Caki2 (cell line): ENCODE measurements at regions not wholly inside any gene's neighbourhood (a gene's known extent, or its start where the extent isn't known, plus 50 kb on each side); places are given as distances from the start of the nearest gene placed in this dataset.
A peak's percentile ranks its signal among the peaks of the same experiment; 100 is the strongest.

ENCODE experiments used
- DNase-seq: peaks from one replicate; pipeline ENCODE4 v3.0.0-alpha.2; 2015; ENCODE audit warnings: low read depth
- in situ Hi-C: cut with HindIII; loops from 2 replicates; pipeline ENCODE4 v1.10.0; 2016; ENCODE audit warnings: low sequenced_read_pairs, low pct_unique_long_range_greater_than_20kb, mixed read lengths

DNA sequence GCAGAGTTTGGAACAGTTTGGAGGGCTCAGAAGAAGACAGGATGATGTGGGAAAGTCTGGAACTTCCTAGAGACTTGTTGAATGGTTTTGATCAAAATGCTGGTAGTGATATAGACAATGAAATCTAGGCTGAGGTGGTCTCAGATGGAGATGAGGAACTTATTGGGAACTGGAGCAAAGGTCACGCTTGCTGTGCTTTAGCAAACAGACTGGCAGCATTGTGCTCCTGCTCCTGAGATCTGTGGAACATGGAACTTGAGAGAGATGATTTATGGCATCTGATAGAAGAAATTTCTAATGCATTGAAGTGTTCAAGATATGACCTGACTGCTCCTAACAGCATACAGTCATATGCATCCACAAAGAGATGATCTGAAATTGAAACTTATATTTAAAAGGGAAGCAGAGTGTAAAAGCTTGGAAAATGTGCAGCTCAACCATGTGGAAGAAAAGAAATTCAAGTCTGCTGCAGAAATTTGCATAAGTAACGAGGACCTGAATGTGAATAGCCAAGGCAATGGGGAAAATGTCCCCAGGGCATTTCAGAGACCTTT is 186.9 kb upstream of the PHYHIPL start:
- in situ Hi-C loops = no loop called here
- no peak for DNase-seq

- no peak for DNase-seq
- in situ Hi-C loops = no loop called here
Observed at GRCh38 chr10:58990693-58991092, 185.8 kb upstream of the PHYHIPL start.

DNA sequence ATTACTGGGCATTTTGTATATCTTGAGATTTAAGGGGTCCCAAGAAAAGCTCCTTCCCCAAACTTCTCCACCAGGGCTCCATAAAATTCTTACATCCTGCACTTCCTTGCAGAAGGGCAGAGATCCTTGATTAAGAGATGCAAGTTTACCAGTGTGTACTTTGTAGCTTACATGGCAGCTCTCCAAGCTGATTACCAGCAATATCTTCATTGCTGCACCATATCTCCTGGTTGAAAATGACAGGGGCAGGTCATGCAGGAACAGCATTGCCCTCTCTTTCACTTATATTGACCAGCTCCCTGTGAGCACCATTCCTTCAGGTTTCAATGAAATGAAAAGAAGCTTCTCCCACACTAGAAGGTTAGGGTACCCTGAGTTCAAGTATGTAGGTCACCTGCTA is 184.6 kb upstream of the PHYHIPL start:
- in situ Hi-C loops = no loop called here
- DNase-seq = no peak

GRCh38 chr10:58992830-58993460 is 183.5 kb upstream of the PHYHIPL start:
- in situ Hi-C loops = no loop called here
- DNase-seq = no peak

- in situ Hi-C loops = no loop called here
- DNase-seq = no peak
Observed at GRCh38 chr10:58993480-58994221, 182.8 kb upstream of the PHYHIPL start.

- peak; percentile 18 for DNase-seq
- in situ Hi-C loops = no loop called here
Observed at GRCh38 chr10:58994226-58995057, 182.0 kb upstream of the PHYHIPL start.

GRCh38 chr10:58995058-58995596 is 181.3 kb upstream of the PHYHIPL start:
- no peak for DNase-seq
- in situ Hi-C loops = no loop called here

DNA sequence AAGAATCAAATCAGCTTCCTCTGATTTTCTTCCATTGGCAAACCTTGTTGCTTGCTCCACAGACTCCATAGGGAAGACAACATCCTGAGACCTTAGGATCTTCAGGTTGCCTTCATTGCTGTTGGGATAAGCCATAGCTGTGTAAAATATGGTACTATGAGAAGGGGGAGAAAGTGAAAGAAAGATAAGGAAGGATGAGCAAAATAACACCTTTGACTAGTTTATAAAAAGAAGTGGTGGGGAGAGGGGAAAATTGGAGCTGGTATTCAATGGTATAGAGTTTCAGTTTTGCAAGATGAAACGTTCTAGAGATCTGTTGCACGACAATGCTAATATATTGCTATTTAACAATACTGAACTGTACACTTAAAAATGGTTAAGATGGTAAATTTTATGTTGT is 180.4 kb upstream of the PHYHIPL start:
- in situ Hi-C loops = no loop called here
- DNase-seq = no peak

DNA sequence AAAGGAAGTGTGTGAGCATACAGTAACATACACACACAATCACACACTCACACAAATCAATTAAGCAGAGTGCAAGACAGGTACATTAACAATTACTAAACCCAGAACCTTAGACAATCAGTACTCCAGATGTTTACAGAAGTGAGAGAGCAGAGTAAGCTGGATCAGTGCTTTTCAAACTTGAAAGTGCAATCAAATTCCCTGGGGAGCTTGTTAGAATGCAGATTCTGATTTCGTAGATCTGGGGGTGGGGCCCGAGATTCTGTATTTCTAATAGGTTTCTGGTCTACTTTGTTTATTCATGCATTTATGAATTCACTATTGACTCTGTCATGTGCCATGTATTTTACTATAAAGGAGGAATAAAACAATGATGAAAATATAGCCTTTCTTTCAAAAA is 179.6 kb upstream of the PHYHIPL start:
- in situ Hi-C loops = no loop called here
- no peak for DNase-seq

DNA sequence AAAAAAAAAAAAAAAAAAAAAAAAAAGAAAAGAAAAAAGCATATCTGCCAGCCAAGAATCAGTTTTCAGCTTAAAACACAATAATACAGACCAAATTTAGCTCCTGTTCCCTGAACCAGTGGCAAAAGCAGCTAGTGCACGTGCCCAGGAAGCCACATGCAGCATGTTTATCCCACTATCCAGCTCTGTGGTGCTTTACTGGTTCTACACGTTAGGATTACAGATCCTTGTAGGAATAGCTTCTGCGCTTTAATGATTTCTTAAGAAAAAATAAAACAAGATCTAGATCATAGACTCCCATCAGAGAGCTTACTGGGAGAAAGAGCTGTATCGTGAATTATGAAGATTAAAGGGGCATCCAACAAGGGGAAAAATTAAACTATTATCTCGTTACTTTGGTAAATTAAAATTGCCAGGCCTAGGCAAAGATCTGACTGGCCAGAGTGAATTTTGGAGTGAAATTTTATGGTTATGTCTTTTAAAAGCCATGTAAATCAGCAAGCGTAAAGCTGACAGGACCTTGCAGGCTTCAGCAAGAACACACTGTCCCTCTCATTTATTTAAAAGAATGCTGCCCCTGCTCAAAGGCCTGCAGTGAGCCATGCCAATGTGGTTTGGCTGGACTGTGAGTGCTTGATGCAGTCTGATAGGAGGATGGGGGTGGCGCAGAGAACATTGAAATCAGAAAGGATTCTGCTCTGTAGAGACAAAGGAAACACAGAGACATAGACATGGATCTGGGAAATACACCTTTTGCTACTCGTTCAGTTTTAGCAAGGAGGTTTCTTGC is 177.3 kb upstream of the PHYHIPL start:
- DNase-seq = no peak
- in situ Hi-C loops = no loop called here

DNA sequence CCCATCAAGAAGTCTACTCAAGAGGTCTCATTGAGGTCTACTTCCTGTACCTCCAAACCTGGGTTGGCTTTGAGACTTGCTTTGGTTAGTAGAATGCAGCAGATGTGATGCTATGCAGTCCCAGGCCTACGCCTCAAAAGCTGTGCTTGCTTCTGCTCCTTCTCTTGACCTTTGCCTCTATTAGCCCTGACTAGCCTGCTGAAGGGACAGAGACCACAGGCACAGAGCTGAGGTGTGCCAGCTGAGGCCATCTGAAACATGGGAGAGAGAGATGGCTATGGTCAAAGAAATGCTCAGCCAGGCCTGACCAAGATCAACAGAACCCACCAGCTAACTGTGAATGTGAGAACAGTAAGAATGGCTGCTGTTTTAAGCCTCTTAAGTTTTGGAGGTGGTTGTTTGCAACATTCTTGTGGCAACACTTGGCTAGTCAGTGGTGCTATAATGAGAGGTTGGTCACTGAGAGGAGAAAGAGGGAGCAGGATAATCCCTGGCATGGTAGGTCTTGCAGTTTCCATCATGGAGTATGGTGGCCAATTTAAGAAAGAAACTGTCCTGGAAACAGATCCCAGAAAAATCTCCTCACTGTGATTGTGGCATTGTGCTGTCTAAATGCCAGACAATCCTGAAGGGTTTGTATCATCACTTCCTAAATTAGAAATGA is 176.1 kb upstream of the PHYHIPL start:
- in situ Hi-C loops = no loop called here
- DNase-seq = no peak

DNA sequence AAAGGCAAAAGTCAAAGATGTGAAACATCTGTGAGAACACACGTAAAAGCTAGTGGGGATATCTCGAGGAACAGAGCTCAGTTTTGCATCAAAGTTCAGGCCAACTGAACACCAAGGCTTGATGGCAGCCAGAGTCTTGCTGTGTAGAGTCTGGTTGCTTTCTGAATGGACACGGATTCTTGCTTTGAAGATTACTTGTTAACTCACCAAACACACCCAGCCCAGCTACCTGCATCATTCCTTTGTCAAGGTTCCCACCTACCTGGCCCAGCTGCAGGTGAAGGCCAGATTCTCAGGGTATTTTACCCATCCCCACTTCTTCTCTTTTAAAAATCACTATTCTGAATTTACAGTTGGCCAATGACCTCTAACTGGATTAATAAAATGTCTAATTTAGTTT is 174.4 kb upstream of the PHYHIPL start:
- DNase-seq = no peak
- in situ Hi-C loops = no loop called here

DNA sequence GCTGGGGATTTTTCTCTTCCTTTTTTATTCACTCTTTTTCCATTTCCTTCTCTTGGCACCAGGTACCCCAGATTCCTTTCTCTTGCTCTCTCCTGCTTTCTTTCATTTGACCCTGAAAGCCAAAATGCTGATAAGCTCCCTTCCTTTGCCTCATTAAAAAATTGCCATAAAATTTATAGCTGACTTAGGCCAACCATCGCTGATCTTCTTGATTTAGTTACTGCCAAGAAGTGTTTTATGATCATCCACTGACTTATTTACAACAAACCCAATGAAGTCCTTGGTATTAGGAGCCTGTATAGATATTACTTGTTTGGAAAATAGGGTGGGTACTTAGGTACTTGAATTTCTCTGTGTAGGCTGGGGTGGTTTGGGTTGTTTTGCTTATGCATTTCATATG is 173.2 kb upstream of the PHYHIPL start:
- in situ Hi-C loops = no loop called here
- no peak for DNase-seq

DNA sequence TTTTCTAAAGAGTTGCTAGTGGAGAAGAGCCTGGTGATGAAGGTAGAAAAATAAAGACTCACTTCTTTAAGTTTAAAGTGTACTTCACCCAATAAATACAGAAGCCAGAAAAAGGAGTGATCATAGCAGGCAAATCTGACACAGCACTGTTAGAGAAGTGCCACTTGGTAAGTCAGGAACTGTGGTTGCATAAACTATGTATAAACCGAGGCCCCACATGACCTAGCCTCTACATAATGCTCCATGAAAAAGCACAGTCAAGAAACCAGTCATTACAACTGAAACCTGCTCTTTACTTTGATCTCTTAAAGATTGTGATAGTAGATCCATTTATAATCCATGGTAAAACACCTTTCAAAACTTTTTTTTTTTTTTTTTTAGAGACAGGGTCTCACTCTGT is 172.1 kb upstream of the PHYHIPL start:
- DNase-seq = no peak
- in situ Hi-C loops = no loop called here

DNA sequence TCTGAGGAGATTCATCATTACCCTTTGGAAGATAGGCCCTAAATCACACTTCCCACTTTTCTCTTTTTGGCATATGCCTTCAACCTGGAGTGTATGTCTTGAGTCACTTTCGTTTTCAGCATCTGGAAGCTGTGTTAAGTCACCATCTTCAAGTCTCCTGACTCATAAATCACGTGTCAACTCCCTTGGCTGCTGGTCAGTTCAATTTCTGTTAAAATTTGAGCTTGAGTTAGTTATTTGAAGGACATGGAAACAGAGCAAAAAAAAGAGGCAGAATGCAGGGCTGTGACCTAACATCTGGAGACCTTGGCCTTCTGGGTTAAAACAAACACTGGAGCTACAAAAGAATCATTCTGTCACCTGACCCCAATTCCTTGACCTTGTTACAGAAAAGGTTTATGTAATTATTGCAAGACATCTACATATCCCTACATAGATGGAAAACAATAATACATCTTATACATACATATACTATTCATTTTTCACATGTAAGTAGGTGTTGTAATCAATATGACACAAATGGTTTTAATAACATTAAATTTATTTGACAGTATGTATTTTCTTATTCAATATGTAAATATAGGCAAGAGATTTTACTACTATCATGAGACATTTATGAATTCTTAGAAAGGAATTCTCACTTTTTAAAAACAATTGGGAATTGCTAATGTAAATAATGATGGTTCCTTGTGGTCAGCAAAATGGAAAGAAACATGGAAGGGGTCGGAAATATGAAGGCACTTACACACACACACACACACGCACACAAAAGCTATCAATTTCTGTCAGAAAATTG is 169.7 kb upstream of the PHYHIPL start:
- in situ Hi-C loops = no loop called here
- peak; percentile 68 for DNase-seq

DNA sequence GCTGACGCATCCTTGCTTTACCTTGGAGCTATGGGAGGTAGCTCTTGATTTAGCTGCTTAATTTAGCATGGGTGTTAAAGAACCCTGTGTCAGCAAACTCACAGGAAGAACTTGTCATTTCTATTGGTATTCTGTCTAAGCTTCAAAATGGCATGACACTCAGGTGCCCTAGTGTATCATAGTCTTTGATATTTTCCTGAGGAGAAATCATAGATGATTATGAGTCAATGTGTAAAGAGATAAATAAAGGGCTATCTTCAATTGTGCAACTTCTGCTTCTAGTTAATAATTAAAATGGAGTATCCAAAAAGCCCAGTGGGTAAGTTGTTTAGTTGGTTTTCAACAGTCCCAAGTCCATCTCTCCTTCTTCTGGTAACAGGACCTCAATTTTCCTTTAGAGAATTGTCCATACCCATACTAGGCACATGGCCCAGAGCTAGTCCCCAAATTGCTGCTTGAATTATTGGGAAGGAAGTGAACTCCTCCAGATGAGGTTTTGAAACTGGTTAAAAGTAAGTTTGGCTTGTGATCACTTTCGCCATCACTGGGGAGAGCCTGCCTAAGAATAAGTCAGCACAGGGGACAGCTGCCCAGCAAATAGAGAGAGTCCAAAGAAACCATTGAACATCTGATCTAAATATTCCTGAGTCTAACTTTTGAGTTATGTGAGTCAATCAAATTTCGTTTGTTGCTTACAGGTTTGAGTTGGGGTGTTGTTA is 169.0 kb upstream of the PHYHIPL start:
- DNase-seq = no peak
- in situ Hi-C loops = no loop called here
